IPS DF 6.9 (cell line): ENCODE measurements at regions not wholly inside any gene's neighbourhood (a gene's known extent, or its start where the extent isn't known, plus 50 kb on each side); places are given as distances from the start of the nearest gene placed in this dataset.

Source experiments
- DNase-seq: peaks from one replicate; pipeline ENCODE4 v3.0.0-alpha.2; 2013; ENCODE audit warnings: low read depth, low spot score
- H3K27ac ChIP-seq: one replicate; pipeline ENCODE4 v1.5.1; 2013; ENCODE audit warnings: low read length, control low read depth
- H3K27me3 ChIP-seq: 2 replicates; pipeline ENCODE4 v1.6.1; 2013; ENCODE audit warnings: mild to moderate bottlenecking, low read length; ENCODE audit not compliant: control insufficient read depth, insufficient read depth
- H3K36me3 ChIP-seq: 2 replicates; pipeline ENCODE4 v1.6.1; 2013; ENCODE audit warnings: low read length; ENCODE audit not compliant: control insufficient read depth, insufficient read depth
- H3K4me1 ChIP-seq: 2 replicates; pipeline ENCODE4 v1.6.1; 2013; ENCODE audit warnings: low read length; ENCODE audit not compliant: control insufficient read depth, insufficient read depth
- H3K4me3 ChIP-seq: 2 replicates; pipeline ENCODE4 v1.5.1; 2013; ENCODE audit warnings: mild to moderate bottlenecking, low read length
- H3K9me3 ChIP-seq: 2 replicates; pipeline ENCODE4 v1.6.1; 2013; ENCODE audit warnings: low read length, inconsistent platforms; ENCODE audit not compliant: control insufficient read depth, insufficient read depth
- WGBS: extraction: QIAGEN DNeasy Blood & Tissue Kit; methylation state at CpG from one replicate; pipeline ENCODE4 v1.1.7; 2013; ENCODE audit warnings: mixed read lengths, missing lambda C conversion rate; ENCODE audit not compliant: insufficient read length, insufficient coverage; 5-methylcytosine and 5-hydroxymethylcytosine counted together

- Histone ChIP-seq H3K36me3 (no peaks in the 10 kb centered on the region), H3K27ac (no peak overlapping the region), H3K4me1 (no peaks in the 10 kb centered on the region), H3K4me3 (no peak overlapping the region), H3K9me3 (no peaks in the 10 kb centered on the region), H3K27me3 (no peaks in the 10 kb centered on the region)
- WGBS: no CpG with 5 or more reads among the region's 6 CpGs
- no peak for DNase-seq
These were observed 73.6 kb upstream of the COL5A2 start for GRCh38 chr2:189252991-189253675.

GRCh38 chr2:189253836-189254235 is 74.3 kb upstream of the COL5A2 start:
- DNase-seq: no peak
- no peaks in the 10 kb centered on the region for H3K9me3 ChIP-seq
- no peaks in the 10 kb centered on the region for H3K27me3 ChIP-seq
- H3K27ac ChIP-seq: no peak overlapping the region
- no peaks in the 10 kb centered on the region for H3K4me1 ChIP-seq
- H3K36me3 ChIP-seq: no peaks in the 10 kb centered on the region
- no peak overlapping the region for H3K4me3 ChIP-seq

DNA sequence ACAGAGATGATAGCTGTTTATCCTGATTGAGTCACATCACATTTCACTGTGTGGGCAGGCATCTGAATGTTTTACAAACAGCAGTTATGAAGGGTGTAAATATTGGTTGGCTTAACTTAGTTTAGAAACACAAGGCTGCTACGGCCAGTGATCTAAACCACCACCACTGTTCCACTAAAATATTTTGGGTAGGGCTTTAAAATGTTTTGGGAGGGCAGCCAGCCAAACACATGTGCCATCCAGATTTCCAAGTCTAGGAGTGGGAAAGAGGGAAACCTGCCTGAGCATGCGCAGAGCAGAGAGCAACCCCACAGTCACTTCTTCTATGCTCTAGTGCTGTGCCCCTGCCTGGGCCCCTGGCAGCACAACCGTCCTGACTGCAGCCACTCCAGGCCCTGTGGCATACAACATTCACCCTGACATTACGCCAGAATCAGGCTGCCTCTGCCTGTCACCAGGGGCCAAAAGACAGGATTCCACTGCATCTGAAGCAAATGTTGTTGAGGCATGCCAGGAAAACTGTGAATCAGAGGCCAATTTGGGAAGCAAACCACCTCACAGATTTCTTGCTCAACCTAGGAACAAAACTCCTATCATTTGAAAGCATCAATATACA is 74.8 kb upstream of the COL5A2 start:
- no CpG with 5 or more reads among the region's 4 CpGs for WGBS
- Histone ChIP-seq H3K4me1 (no peaks in the 10 kb centered on the region), H3K4me3 (no peak overlapping the region), H3K36me3 (no peaks in the 10 kb centered on the region), H3K9me3 (no peaks in the 10 kb centered on the region), H3K27ac (no peak overlapping the region), H3K27me3 (no peaks in the 10 kb centered on the region)
- DNase-seq: no peak

DNA sequence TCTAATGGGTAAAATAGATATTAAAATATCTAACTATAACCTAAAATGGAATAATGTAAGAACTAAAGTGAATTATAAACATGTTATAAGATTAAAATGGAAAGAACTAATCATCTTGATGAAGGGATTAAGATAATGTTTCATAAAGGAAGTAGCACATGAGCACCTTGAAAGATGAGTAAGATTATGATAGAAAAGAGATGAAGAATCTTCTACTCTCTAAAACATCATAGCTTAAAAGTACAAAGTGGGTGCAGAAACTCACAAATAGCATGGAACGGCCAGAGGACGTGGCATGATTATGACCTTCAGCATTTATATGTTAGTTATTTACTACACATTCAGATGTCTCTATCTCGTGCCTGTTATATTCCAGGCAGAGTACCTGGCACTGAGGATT is 76.2 kb upstream of the COL5A2 start:
- no peak for DNase-seq
- no CpG with 5 or more reads among the region's 3 CpGs for WGBS
- Histone ChIP-seq H3K36me3 (no peaks in the 10 kb centered on the region), H3K27ac (no peak overlapping the region), H3K9me3 (no peaks in the 10 kb centered on the region), H3K27me3 (no peaks in the 10 kb centered on the region), H3K4me3 (no peak overlapping the region), H3K4me1 (no peaks in the 10 kb centered on the region)

DNA sequence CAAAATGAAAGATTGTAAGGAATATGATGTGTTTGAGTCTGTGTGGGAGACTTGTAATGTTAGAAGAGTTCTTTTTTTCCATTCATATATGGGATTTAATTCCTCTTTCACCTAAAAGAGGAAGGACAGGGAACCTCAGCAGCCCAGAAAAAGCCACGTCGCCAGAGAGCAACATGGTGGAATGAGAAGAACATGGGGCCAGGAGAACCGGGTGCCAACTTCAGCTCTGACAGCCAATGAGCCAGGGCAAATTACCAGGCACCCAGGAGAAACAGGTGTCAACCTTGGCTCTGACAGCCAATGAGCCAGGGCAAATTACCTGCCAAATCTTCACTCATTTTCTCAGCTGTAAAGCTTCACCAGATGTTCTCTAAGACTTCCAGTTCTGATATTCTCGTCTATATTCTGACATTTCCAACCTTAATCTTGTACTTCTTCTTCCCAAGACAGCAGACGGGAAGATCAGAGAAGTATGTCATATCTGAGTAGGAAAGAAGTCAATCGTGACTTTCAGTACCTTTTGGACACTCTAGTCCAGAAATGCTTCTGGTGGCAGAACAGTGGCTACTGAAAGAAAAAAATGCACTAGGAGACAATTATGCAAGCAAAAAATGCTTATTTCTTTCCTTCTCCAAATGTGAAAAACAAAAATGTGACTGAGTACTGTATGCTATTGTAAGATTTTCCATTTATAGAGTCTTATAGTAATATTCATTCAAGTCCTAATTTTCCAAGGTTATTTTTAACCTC is 79.2 kb upstream of the COL5A2 start:
- Histone ChIP-seq H3K27ac (no peak overlapping the region), H3K4me3 (no peak overlapping the region), H3K9me3 (no peaks in the 10 kb centered on the region), H3K36me3 (no peaks in the 10 kb centered on the region), H3K4me1 (no peaks in the 10 kb centered on the region), H3K27me3 (no peaks in the 10 kb centered on the region)
- DNase-seq: no peak
- no CpG with 5 or more reads among the region's 6 CpGs for WGBS

GRCh38 chr2:189260361-189260814 is 80.8 kb upstream of the COL5A2 start:
- H3K4me3 ChIP-seq: no peak overlapping the region
- no peaks in the 10 kb centered on the region for H3K9me3 ChIP-seq
- no CpG with 5 or more reads among the region's 3 CpGs for WGBS
- no peaks in the 10 kb centered on the region for H3K36me3 ChIP-seq
- H3K4me1 ChIP-seq: no peaks in the 10 kb centered on the region
- no peaks in the 10 kb centered on the region for H3K27me3 ChIP-seq
- DNase-seq: no peak
- no peak overlapping the region for H3K27ac ChIP-seq

DNA sequence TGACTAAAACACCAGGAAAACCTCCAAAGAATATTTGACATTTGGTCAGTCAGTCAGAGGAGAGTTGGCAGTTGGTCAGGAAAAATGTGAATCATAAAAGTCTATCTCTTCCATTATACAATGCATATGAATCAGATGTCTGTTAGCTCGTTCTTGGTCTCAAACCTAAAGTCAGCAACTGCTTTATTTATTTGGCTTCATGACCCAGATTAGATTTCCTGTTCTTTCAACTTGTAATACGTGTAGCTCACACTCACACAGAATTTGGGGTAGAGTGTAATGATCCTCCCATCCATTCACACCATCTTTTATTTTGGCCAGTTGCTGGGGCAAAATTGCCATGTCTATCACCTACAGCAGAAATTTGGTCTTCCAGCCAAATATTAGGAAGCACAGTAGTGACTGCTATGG is 81.9 kb upstream of the COL5A2 start:
- no peaks in the 10 kb centered on the region for H3K9me3 ChIP-seq
- no peak overlapping the region for H3K4me3 ChIP-seq
- H3K27me3 ChIP-seq: no peaks in the 10 kb centered on the region
- DNase-seq: no peak
- no peaks in the 10 kb centered on the region for H3K36me3 ChIP-seq
- no peaks in the 10 kb centered on the region for H3K4me1 ChIP-seq
- no CpG with 5 or more reads among the region's 2 CpGs for WGBS
- no peak overlapping the region for H3K27ac ChIP-seq

GRCh38 chr2:189261916-189262315 is 82.4 kb upstream of the COL5A2 start:
- Histone ChIP-seq H3K4me3 (no peak overlapping the region), H3K36me3 (no peaks in the 10 kb centered on the region), H3K4me1 (no peaks in the 10 kb centered on the region), H3K27me3 (no peaks in the 10 kb centered on the region), H3K27ac (no peak overlapping the region), H3K9me3 (no peaks in the 10 kb centered on the region)
- DNase-seq: no peak
- WGBS: no CpG with 5 or more reads among the region's 1 CpG

DNA sequence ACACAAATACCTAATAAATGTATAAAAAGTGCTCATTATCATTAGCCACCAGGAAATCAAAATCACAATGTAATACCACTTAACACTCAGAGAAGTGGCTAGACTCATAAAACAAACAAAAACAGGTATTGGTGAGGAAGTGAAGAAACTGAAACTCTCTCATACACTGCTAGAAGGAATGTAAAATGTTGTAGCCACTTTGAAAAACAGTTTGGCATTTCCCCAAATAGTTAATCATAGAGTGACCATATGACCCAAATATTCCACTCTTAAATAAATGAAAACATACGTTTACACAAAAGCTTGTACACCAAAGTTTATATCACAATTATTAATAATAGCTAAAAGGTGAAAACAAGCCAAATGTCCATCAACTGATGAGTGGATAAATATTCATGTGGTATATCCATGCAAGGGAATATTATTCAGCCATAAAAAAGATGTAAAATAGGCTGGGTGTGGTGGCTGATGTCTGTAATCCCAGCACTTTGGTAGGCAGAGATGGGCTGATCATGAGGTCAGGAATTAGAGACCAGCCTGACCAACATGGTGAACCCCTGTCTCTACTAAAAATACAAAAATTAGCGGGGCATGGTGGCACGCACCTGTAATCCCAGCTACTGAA is 86.2 kb upstream of the COL5A2 start:
- no CpG with 5 or more reads among the region's 3 CpGs for WGBS

GRCh38 chr2:189267491-189267890 is 87.9 kb upstream of the COL5A2 start:
- WGBS: no CpG with 5 or more reads among the region's 2 CpGs
- Histone ChIP-seq H3K4me1 (no peaks in the 10 kb centered on the region), H3K27me3 (no peaks in the 10 kb centered on the region), H3K36me3 (no peaks in the 10 kb centered on the region), H3K27ac (no peak overlapping the region), H3K9me3 (no peaks in the 10 kb centered on the region), H3K4me3 (no peak overlapping the region)
- DNase-seq: no peak

More for the DNA sequence above, 86.2 kb upstream of the COL5A2 start:
- no peak for DNase-seq
- Histone ChIP-seq H3K27ac (no peak overlapping the region), H3K36me3 (no peaks in the 10 kb centered on the region), H3K4me3 (no peak overlapping the region), H3K9me3 (no peaks in the 10 kb centered on the region), H3K27me3 (no peaks in the 10 kb centered on the region), H3K4me1 (no peaks in the 10 kb centered on the region)
